ENCODE measurements at regions not wholly inside any gene's neighbourhood (a gene's known extent, or its start where the extent isn't known, plus 50 kb on each side); places are given as distances from the start of the nearest gene placed in this dataset.
"Not testable (repeated sequence)": the region's sequence is repeated elsewhere in the genome, so short reads cannot be mapped to it uniquely, and the experiment has no call there.

- no peak overlapping the region for H3K4me3 ChIP-seq
- H3K9ac ChIP-seq (ENCODE audit: insufficient read depth in 1 of 2, low read length in 2 of 2), result no peak overlapping the region
- H3K27ac ChIP-seq (ENCODE audit: low read depth in 1 of 2, low read length in 1 of 2), result no peak overlapping the region
- no peaks in the 10 kb centered on the region for H3K27me3 ChIP-seq (ENCODE audit: control insufficient read depth in 3 of 3, insufficient read depth in 3 of 3, low read length in 2 of 3)
- H3K4me1 ChIP-seq (ENCODE audit: control insufficient read depth in 5 of 5, insufficient read depth in 5 of 5, low read length in 5 of 5), result no peaks in the 10 kb centered on the region
- ATAC-seq (ENCODE audit: insufficient read depth, low FRiP score) (no peak), DNase-seq (no peak)
- peaks cover 0 to 11% (median 0%) of the 10 kb centered on the region in 4 donors for H3K9me3 ChIP-seq (ENCODE audit: control insufficient read depth in 4 of 4, insufficient read depth in 3 of 4, low read length in 3 of 4)
- H3K36me3 ChIP-seq (ENCODE audit: control insufficient read depth in 4 of 4, insufficient read depth in 4 of 4, low read length in 4 of 4), result no peaks in the 10 kb centered on the region
- no peak for TF ChIP-seq CTCF (IDR thresholded peaks at IDR 0.05; ENCODE audit: control extremely low read depth, extremely low read depth)
Observed at GRCh38 chr2:33696234-33696633, 97.1 kb upstream of the FAM98A start.

- Histone ChIP-seq H3K4me3 (no peak overlapping the region), H3K9ac (ENCODE audit: insufficient read depth in 1 of 2, low read length in 2 of 2) (no peak overlapping the region), H3K27me3 (ENCODE audit: control insufficient read depth in 3 of 3, insufficient read depth in 3 of 3, low read length in 2 of 3) (no peaks in the 10 kb centered on the region), H3K4me1 (ENCODE audit: control insufficient read depth in 5 of 5, insufficient read depth in 5 of 5, low read length in 5 of 5) (no peaks in the 10 kb centered on the region), H3K36me3 (ENCODE audit: control insufficient read depth in 4 of 4, insufficient read depth in 4 of 4, low read length in 4 of 4) (no peaks in the 10 kb centered on the region), H3K27ac (ENCODE audit: low read depth in 1 of 2, low read length in 1 of 2) (no peak overlapping the region), H3K9me3 (ENCODE audit: control insufficient read depth in 4 of 4, insufficient read depth in 3 of 4, low read length in 3 of 4) (peaks cover 0 to 5% (median 0%) of the 10 kb centered on the region in 4 donors)
- WGBS, 2 donors, result 71 to 90% methylated on average over 1 of the region's 1 CpG
- no peak for DNase-seq
- no peak for ATAC-seq (ENCODE audit: insufficient read depth, low FRiP score)
- TF ChIP-seq CTCF (IDR thresholded peaks at IDR 0.05; ENCODE audit: control extremely low read depth, extremely low read depth), result no peak
Observed at GRCh38 chr2:33694904-33695303, 95.8 kb upstream of the FAM98A start.

- H3K27me3 ChIP-seq (ENCODE audit: control insufficient read depth in 3 of 3, insufficient read depth in 3 of 3, low read length in 2 of 3); DNase-seq; H3K27ac ChIP-seq (ENCODE audit: low read depth in 1 of 2, low read length in 1 of 2); H3K4me3 ChIP-seq; H3K4me1 ChIP-seq (ENCODE audit: control insufficient read depth in 5 of 5, insufficient read depth in 5 of 5, low read length in 5 of 5); ATAC-seq (ENCODE audit: insufficient read depth, low FRiP score); H3K36me3 ChIP-seq (ENCODE audit: control insufficient read depth in 4 of 4, insufficient read depth in 4 of 4, low read length in 4 of 4); H3K9me3 ChIP-seq (ENCODE audit: control insufficient read depth in 4 of 4, insufficient read depth in 3 of 4, low read length in 3 of 4); H3K9ac ChIP-seq (ENCODE audit: insufficient read depth in 1 of 2, low read length in 2 of 2): not testable (repeated sequence)
- 79 to 87% methylated on average over 1 of the region's 1 CpG for WGBS, 2 donors
Observed at GRCh38 chr2:33690686-33691085, 91.6 kb upstream of the FAM98A start.

- H3K4me3 ChIP-seq, result no peak overlapping the region
- H3K9me3 ChIP-seq (ENCODE audit: control insufficient read depth in 4 of 4, insufficient read depth in 3 of 4, low read length in 3 of 4), result no peaks in the 10 kb centered on the region
- no peaks in the 10 kb centered on the region for H3K27me3 ChIP-seq (ENCODE audit: control insufficient read depth in 3 of 3, insufficient read depth in 3 of 3, low read length in 2 of 3)
- H3K27ac ChIP-seq (ENCODE audit: low read depth in 1 of 2, low read length in 1 of 2), result no peak overlapping the region
- no peak overlapping the region for H3K9ac ChIP-seq (ENCODE audit: insufficient read depth in 1 of 2, low read length in 2 of 2)
- DNase-seq, result peak in 2 of 3 donors; percentile 74 to 77
- ATAC-seq (ENCODE audit: insufficient read depth, low FRiP score), result no peak
- H3K36me3 ChIP-seq (ENCODE audit: control insufficient read depth in 4 of 4, insufficient read depth in 4 of 4, low read length in 4 of 4), result no peaks in the 10 kb centered on the region
- H3K4me1 ChIP-seq (ENCODE audit: control insufficient read depth in 5 of 5, insufficient read depth in 5 of 5, low read length in 5 of 5), result no peaks in the 10 kb centered on the region
- TF ChIP-seq CTCF (IDR thresholded peaks at IDR 0.05; ENCODE audit: control extremely low read depth, extremely low read depth), result peak; percentile 4
- 20 to 41% methylated on average over 1 of the region's 1 CpG for WGBS, 2 donors
Observed at GRCh38 chr2:33681364-33681757, 82.3 kb upstream of the FAM98A start.

All from lung (tissue), 11 donors.